SU-DHL-6 (cell line): ENCODE measurements at regions not wholly inside any gene's neighbourhood (a gene's known extent, or its start where the extent isn't known, plus 50 kb on each side); places are given as distances from the start of the nearest gene placed in this dataset.
"Not testable (repeated sequence)": the region's sequence is repeated elsewhere in the genome, so short reads cannot be mapped to it uniquely, and the experiment has no call there.

ENCODE experiments used
- CTCF ChIP-seq: fragments of 200-600 bp; sonication (generic); IDR thresholded peaks from one replicate; pipeline ENCODE4 v1.5.1; 2017; ENCODE audit warnings: antibody characterized with exemption, mild to moderate bottlenecking, low read length, moderate library complexity; ENCODE audit not compliant: insufficient read depth, poor library complexity, severe bottlenecking
- EZH2phosphoT487 ChIP-seq: fragments of 200-600 bp; sonication (generic), shearing (Covaris generic); conservative IDR thresholded peaks from 2 replicates; pipeline ENCODE4 v1.6.1; 2018; ENCODE audit warnings: mild to moderate bottlenecking, antibody characterized with exemption, low read length, moderate library complexity, mixed read lengths

- TF ChIP-seq CTCF, EZH2phosphoT487: not testable (repeated sequence)
These were observed 1546.6 kb downstream of the FAM181B start for GRCh38 chr11:81187033-81187432.
